ENCODE measurements at regions not wholly inside any gene's neighbourhood (a gene's known extent, or its start where the extent isn't known, plus 50 kb on each side); places are given as distances from the start of the nearest gene placed in this dataset.

GRCh38 chr13:80029170-80029569, 311.8 kb downstream of the SPRY2 start:
- no peak for TF ChIP-seq CTCF (IDR thresholded peaks at IDR 0.05; ENCODE audit: control extremely low read depth, extremely low read depth, low read depth, missing control alignments)
- no peak for DNase-seq (ENCODE audit: extremely low spot score)
- CTCF ChIA-PET = no interaction called here
- POLR2A ChIA-PET = no interaction called here

GRCh38 chr13:80022146-80022545, 318.8 kb downstream of the SPRY2 start:
- CTCF ChIA-PET = interaction anchor here (1.2 kb wide), 1 partner anchor 20 kb away, joined by 3 read pairs; no protein-coding TSS in a partner anchor
- no peak for DNase-seq (ENCODE audit: extremely low spot score)
- POLR2A ChIA-PET = no interaction called here
- TF ChIP-seq CTCF (IDR thresholded peaks at IDR 0.05; ENCODE audit: control extremely low read depth, extremely low read depth, low read depth, missing control alignments) = no peak

GRCh38 chr13:80012251-80012650, 328.7 kb downstream of the SPRY2 start:
- no peak for TF ChIP-seq CTCF (IDR thresholded peaks at IDR 0.05; ENCODE audit: control extremely low read depth, extremely low read depth, low read depth, missing control alignments)
- DNase-seq (ENCODE audit: extremely low spot score) = no peak
- ChIA-PET POLR2A (no interaction called here), CTCF (interaction anchor here (0.9 to 1.0 kb wide), 2 partner anchors 29 to 38 kb away, joined by 3 read pairs; no protein-coding TSS in a partner anchor)

- POLR2A ChIA-PET = no interaction called here
- DNase-seq (ENCODE audit: extremely low spot score) = no peak
- TF ChIP-seq CTCF (IDR thresholded peaks at IDR 0.05; ENCODE audit: control extremely low read depth, extremely low read depth, low read depth, missing control alignments) = no peak
- CTCF ChIA-PET = interaction anchor here (0.9 to 1.0 kb wide), 2 partner anchors 30 to 38 kb away, joined by 3 read pairs; no protein-coding TSS in a partner anchor
Observed at GRCh38 chr13:80011448-80012212, 329.3 kb downstream of the SPRY2 start.

GRCh38 chr13:80010846-80011245, 330.1 kb downstream of the SPRY2 start:
- no peak for DNase-seq (ENCODE audit: extremely low spot score)
- CTCF ChIA-PET = interaction anchor here (1.5 kb wide), 1 partner anchor 12 kb away, joined by 4 read pairs; no protein-coding TSS in a partner anchor
- TF ChIP-seq CTCF (IDR thresholded peaks at IDR 0.05; ENCODE audit: control extremely low read depth, extremely low read depth, low read depth, missing control alignments) = no peak
- POLR2A ChIA-PET = no interaction called here

- CTCF ChIA-PET = interaction anchor here (1.5 kb wide), 1 partner anchor 12 kb away, joined by 4 read pairs; no protein-coding TSS in a partner anchor
- no peak for TF ChIP-seq CTCF (IDR thresholded peaks at IDR 0.05; ENCODE audit: control extremely low read depth, extremely low read depth, low read depth, missing control alignments)
- DNase-seq (ENCODE audit: extremely low spot score) = no peak
- POLR2A ChIA-PET = no interaction called here
Observed at GRCh38 chr13:80010286-80010831, 330.6 kb downstream of the SPRY2 start.
